OCI-LY3 (cell line): ENCODE measurements at regions not wholly inside any gene's neighbourhood (a gene's known extent, or its start where the extent isn't known, plus 50 kb on each side); places are given as distances from the start of the nearest gene placed in this dataset.

Experiments used
- CTCF ChIP-seq: fragments of 200-600, 300-600 bp; sonication (generic); IDR thresholded peaks from 2 replicates; pipeline ENCODE4 v1.5.1; 2014; ENCODE audit warnings: antibody characterized with exemption, low read length, low read depth
- EZH2phosphoT487 ChIP-seq: fragments of 200-600 bp; shearing (Covaris generic); IDR thresholded peaks from 2 replicates; pipeline ENCODE4 v1.6.1; 2018; ENCODE audit warnings: antibody characterized with exemption, mixed run types, low read depth

- no peak for TF ChIP-seq CTCF
- TF ChIP-seq EZH2phosphoT487: no peak
Observed at GRCh38 chr2:228735697-228736096, 535.4 kb downstream of the PID1 start.
